ENCODE measurements at regions not wholly inside any gene's neighbourhood (a gene's known extent, or its start where the extent isn't known, plus 50 kb on each side); places are given as distances from the start of the nearest gene placed in this dataset.

- Histone ChIP-seq H3K27ac (no peak overlapping the region), H3F3A (ENCODE audit: insufficient read depth) (no peaks in the 10 kb centered on the region), H3K4me3 (no peak overlapping the region), H3K9ac (no peak overlapping the region), H3K4me1 (ENCODE audit: insufficient read depth) (no peaks in the 10 kb centered on the region), H3K4me2 (ENCODE audit: unreplicated experiment) (no peak overlapping the region), H3K36me3 (ENCODE audit: low read depth) (no peaks in the 10 kb centered on the region), H2AFZ (no peak overlapping the region), H3K9me3 (ENCODE audit: low read depth) (no peaks in the 10 kb centered on the region), H3K9me2 (ENCODE audit: insufficient read depth) (no peaks in the 10 kb centered on the region), H3K79me2 (ENCODE audit: insufficient read depth) (no peaks in the 10 kb centered on the region), H3K27me3 (replicated peaks; ENCODE audit: insufficient read depth) (peaks cover 7% of the 10 kb centered on the region; the same call in 1 of the 2 replicates), H4K20me1 (ENCODE audit: insufficient read depth) (no peaks in the 10 kb centered on the region)
- DNase-seq, result no peak
- 2 to 6% methylated on average over 2 of the region's 2 CpGs for WGBS, 2 experiments (ENCODE audit: low coverage in 1 of 2, low lambda C conversion rate in 2 of 2, missing lambda C conversion rate in 2 of 2)
- in situ Hi-C loops (cut with MboI), result no loop called here
- TF ChIP-seq EZH2 (IDR thresholded peaks at IDR 0.05; ENCODE audit: insufficient read depth, poor library complexity, severe bottlenecking) (no peak), EZH2phosphoT487 (IDR thresholded peaks at IDR 0.05; ENCODE audit: insufficient read depth, low read depth) (no peak)
Observed at GRCh38 chr5:60503771-60504170, 196.2 kb downstream of the DEPDC1B start.

GRCh38 chr5:60497706-60498500 lies 202.1 kb downstream of the DEPDC1B start:
- Histone ChIP-seq H3K9me3 (ENCODE audit: low read depth) (no peaks in the 10 kb centered on the region), H3K4me1 (ENCODE audit: insufficient read depth) (no peaks in the 10 kb centered on the region), H4K20me1 (ENCODE audit: insufficient read depth) (no peaks in the 10 kb centered on the region), H3K79me2 (ENCODE audit: insufficient read depth) (no peaks in the 10 kb centered on the region), H2AFZ (no peak overlapping the region), H3F3A (ENCODE audit: insufficient read depth) (no peaks in the 10 kb centered on the region), H3K4me2 (ENCODE audit: unreplicated experiment) (no peak overlapping the region), H3K27me3 (replicated peaks; ENCODE audit: insufficient read depth) (no peaks in the 10 kb centered on the region), H3K9ac (no peak overlapping the region), H3K9me2 (ENCODE audit: insufficient read depth) (no peaks in the 10 kb centered on the region), H3K4me3 (no peak overlapping the region), H3K27ac (no peak overlapping the region), H3K36me3 (ENCODE audit: low read depth) (no peaks in the 10 kb centered on the region)
- WGBS, 2 experiments (ENCODE audit: low coverage in 1 of 2, low lambda C conversion rate in 2 of 2, missing lambda C conversion rate in 2 of 2), result 6 to 8% methylated on average over 4 of the region's 4 CpGs
- TF ChIP-seq EZH2 (IDR thresholded peaks at IDR 0.05; ENCODE audit: insufficient read depth, poor library complexity, severe bottlenecking) (no peak), EZH2phosphoT487 (IDR thresholded peaks at IDR 0.05; ENCODE audit: insufficient read depth, low read depth) (no peak)
- in situ Hi-C loops (cut with MboI), result no loop called here
- DNase-seq, result no peak

- Histone ChIP-seq H3K4me3 (no peak overlapping the region), H3F3A (ENCODE audit: insufficient read depth) (no peaks in the 10 kb centered on the region), H3K9me2 (ENCODE audit: insufficient read depth) (no peaks in the 10 kb centered on the region), H3K27ac (no peak overlapping the region), H3K27me3 (replicated peaks; ENCODE audit: insufficient read depth) (no peaks in the 10 kb centered on the region), H2AFZ (no peak overlapping the region), H3K36me3 (ENCODE audit: low read depth) (no peaks in the 10 kb centered on the region), H3K9me3 (ENCODE audit: low read depth) (no peaks in the 10 kb centered on the region), H3K79me2 (ENCODE audit: insufficient read depth) (no peaks in the 10 kb centered on the region), H3K9ac (no peak overlapping the region), H3K4me2 (ENCODE audit: unreplicated experiment) (no peak overlapping the region), H4K20me1 (ENCODE audit: insufficient read depth) (no peaks in the 10 kb centered on the region), H3K4me1 (ENCODE audit: insufficient read depth) (no peaks in the 10 kb centered on the region)
- no peak for TF ChIP-seq EZH2 (IDR thresholded peaks at IDR 0.05; ENCODE audit: insufficient read depth, poor library complexity, severe bottlenecking)
- TF ChIP-seq EZH2phosphoT487 (IDR thresholded peaks at IDR 0.05; ENCODE audit: insufficient read depth, low read depth), result no peak
- in situ Hi-C loops (cut with MboI), result no loop called here
- no peak for DNase-seq
- 34 to 41% methylated on average over 7 of the region's 7 CpGs for WGBS, 2 experiments (ENCODE audit: low coverage in 1 of 2, low lambda C conversion rate in 2 of 2, missing lambda C conversion rate in 2 of 2)
Observed at GRCh38 chr5:60495644-60496520, 204.1 kb downstream of the DEPDC1B start.

DNA sequence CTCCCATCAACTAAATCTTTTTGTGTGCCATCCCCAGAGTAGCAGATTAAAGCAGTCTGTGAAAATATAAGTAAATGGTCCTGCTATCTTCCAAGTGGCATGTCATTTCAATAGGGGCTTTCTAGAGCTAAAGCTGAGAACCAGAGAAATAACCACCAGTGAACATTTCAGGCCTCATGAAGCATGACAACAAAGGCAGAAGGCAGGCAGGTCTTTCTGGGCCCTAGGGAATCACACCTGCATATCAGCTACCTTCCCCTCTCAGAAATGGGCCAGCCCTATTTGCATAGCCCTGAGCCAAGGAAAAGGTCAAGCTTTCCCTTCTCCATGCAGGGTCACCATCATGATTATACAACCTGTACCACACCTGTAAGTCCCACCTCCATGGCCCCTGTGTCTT lies 205.3 kb downstream of the DEPDC1B start:
- Histone ChIP-seq H3K27me3 (replicated peaks; ENCODE audit: insufficient read depth) (no peaks in the 10 kb centered on the region), H3K79me2 (ENCODE audit: insufficient read depth) (no peaks in the 10 kb centered on the region), H3K9me2 (ENCODE audit: insufficient read depth) (no peaks in the 10 kb centered on the region), H3K4me2 (ENCODE audit: unreplicated experiment) (no peak overlapping the region), H3K9me3 (ENCODE audit: low read depth) (no peaks in the 10 kb centered on the region), H3K4me3 (no peak overlapping the region), H3K4me1 (ENCODE audit: insufficient read depth) (no peaks in the 10 kb centered on the region), H3K9ac (no peak overlapping the region), H4K20me1 (ENCODE audit: insufficient read depth) (no peaks in the 10 kb centered on the region), H3K36me3 (ENCODE audit: low read depth) (no peaks in the 10 kb centered on the region), H2AFZ (no peak overlapping the region), H3K27ac (no peak overlapping the region), H3F3A (ENCODE audit: insufficient read depth) (no peaks in the 10 kb centered on the region)
- no peak for TF ChIP-seq EZH2 (IDR thresholded peaks at IDR 0.05; ENCODE audit: insufficient read depth, poor library complexity, severe bottlenecking)
- no peak for TF ChIP-seq EZH2phosphoT487 (IDR thresholded peaks at IDR 0.05; ENCODE audit: insufficient read depth, low read depth)
- no peak for DNase-seq
- in situ Hi-C loops (cut with MboI), result no loop called here

Measured in GM23248 (cell line).